Myocyte (in vitro differentiated cells): ENCODE measurements at regions not wholly inside any gene's neighbourhood (a gene's known extent, or its start where the extent isn't known, plus 50 kb on each side); places are given as distances from the start of the nearest gene placed in this dataset.

Experiments used
- DNase-seq: peaks from one replicate; pipeline ENCODE4 v3.0.0-alpha.2; 2012; ENCODE audit warnings: low read depth

DNA sequence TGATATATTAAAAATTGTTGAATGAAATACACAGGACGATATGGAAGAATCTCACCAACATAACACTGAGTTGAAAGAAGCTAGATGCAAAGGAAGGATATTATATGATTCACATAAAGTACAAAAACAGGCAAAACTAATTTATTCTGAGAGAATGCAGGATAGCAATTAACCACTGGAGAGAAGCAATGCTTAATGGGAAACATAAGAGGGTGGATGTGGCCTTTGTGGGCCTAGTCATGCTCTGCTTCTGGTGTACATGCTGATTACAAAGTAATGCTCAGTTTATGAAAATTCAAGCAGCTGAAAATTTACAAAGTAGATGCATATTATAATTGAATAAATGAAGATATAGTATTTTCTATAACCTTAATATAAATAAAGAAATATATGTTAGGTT, 326.4 kb upstream of the ADAMTS5 start:
- DNase-seq: no peak

DNA sequence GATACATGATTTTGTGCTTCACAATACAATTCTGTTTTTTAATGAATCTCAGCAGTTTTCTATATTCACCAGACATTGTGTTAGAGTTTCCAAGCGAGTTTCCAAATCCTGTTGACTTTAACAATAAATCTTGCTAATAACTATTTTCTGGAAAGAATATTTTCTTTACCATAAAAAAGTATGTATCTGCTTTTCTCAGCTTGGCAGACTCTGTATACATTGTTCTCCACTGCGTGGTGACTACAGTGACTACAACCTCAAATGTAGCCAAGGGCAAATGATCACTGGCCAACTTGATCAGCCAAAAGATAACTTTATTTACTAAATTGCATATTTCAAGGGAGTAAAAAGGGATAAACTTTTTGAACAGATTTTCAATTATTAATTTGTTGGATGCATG, 325.9 kb upstream of the ADAMTS5 start:
- no peak for DNase-seq

- no peak for DNase-seq
Observed at GRCh38 chr21:27292229-27292628, 325.3 kb upstream of the ADAMTS5 start.

DNA sequence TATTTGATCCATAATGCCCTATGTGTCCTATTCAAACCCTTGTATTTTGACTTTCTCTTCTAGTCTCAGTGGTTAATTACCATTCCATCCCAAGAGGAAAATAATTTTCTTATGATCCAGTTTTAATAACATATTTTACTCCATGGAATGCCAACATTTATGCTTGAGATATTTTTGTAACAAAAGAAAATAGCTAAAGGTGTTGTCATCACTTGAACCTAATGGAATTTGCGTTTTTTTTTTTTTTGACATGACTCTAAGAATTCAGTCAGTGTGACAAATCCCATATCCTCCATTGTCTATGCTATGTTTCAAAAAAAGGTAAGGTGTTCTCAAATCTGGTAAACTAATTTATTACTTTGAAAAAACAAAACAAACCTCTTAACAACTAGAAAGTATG, 324.1 kb upstream of the ADAMTS5 start:
- DNase-seq: no peak

DNA sequence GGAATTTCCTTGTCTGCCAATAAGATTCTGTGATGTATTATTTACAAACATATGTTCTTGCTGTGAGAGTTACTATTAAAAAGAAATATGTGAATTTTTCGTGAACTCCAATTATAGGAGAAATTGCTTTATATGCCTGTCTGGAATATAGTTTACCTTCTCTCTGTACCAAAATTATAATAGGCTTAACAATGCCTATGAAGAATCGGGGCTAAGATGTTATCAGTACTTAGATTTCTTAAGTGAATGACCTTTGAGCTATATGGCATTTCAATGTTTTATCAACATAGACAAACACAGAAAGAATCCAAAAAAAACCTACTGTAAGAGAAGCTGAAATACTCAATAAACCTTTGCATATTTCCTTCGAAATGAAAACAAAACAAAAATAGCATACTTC, 323.1 kb upstream of the ADAMTS5 start:
- no peak for DNase-seq

DNA sequence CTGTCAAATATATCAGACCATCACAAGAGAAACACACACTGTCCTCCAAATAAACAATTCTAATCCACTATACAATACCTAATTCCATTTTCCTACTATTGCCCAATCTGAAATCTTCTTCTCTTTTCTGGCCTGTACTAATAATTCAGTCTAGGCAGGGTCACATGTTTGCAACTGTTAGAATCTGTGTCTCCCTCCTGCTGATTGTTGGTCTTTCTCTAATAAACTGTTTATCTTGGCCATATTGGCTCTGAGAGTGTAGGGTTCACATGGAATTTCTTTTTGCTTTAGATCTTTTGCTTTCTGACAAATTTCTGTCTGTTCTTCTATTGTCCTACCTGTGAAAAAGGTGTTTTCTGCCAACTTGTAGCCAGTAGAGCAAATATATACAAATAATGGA, 319.9 kb upstream of the ADAMTS5 start:
- no peak for DNase-seq

GRCh38 chr21:27277110-27277509, 310.2 kb upstream of the ADAMTS5 start:
- no peak for DNase-seq

DNA sequence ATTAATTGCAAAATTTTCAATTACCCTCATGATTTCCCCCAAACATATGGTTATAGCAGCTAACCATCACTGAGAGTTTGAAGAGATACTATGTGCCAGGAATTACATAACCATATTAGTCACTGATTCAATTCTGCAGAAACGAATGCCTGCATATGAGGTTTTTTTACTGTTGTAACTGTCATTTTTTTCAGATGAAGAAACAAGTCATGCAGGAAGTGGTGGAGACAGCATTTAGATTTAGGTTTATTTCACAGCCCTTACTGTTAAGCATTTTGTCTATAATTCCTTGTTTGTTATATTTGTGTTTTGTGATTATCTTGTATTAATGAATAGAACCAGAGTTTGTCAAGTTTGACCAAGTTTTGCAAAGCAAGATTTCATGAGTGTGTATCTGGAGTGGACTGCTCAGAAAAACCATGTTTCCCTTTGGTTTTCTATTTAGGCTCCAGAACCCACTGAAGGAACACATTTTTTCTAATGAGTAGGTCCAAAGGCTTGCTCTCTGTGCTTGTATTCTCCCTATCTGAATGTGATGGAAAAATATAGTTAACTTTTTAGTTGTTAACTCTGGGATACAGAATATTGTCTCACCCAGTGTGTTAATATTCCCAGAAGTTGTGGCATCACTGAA, 308.5 kb upstream of the ADAMTS5 start:
- peak; percentile 51 for DNase-seq

- DNase-seq: peak; percentile 68
Observed at GRCh38 chr21:27269644-27270043, 302.8 kb upstream of the ADAMTS5 start.

GRCh38 chr21:27268290-27268689, 301.4 kb upstream of the ADAMTS5 start:
- no peak for DNase-seq

DNA sequence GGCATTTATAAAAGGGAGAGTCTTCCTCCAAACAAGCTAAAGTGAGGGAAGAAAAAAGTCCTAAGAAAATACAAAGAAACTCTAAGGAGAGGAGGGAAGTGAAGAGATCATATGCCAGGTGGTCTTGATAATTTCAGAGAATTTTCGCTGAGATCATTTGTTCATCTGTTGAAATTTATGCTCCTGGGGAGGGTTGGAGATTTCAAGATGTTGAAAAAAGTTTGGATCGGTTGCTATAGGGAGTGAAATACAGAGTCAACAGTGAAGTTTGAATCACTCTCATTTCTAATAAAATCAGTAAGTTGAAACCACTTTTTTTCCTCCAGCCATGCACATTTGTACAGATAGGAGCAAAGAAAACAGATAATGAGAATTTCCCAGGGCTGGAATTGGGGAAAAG, 299.1 kb upstream of the ADAMTS5 start:
- no peak for DNase-seq

GRCh38 chr21:27265492-27265891, 298.6 kb upstream of the ADAMTS5 start:
- DNase-seq: no peak

- DNase-seq: peak; percentile 58
Observed at GRCh38 chr21:27261676-27262075, 294.8 kb upstream of the ADAMTS5 start.

- DNase-seq: no peak
Observed at GRCh38 chr21:27260728-27261127, 293.8 kb upstream of the ADAMTS5 start.

- DNase-seq: no peak
Observed at GRCh38 chr21:27258742-27259448, 292.0 kb upstream of the ADAMTS5 start.

DNA sequence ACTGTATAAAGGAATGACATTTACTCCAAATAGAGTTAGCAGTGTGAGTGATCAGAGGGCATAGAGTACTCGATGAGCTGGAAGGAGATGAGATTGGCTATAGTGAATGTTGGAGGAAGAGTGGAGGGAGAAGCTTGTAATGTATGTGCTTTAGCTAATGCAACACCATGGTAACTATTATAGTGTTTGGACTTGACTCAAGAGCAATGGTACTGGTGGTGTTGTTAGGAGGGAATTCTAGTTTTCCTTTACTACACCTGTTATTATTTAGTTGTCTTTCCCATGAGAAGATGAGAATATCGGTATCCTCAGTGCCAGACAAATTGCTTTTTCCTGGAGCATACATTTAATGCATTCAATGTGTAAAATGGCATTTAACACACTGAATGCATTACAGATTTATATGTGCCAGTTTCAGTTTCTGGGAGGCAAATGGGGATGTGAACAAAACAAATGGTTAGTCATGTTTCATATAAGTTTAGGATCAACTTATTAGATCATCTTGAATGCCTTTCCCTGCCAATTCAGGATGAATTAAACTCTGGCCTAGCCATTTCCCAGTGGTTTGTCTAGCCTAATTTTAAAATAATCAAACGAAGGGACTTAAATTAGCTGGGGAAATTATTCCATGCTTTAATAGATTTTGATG, 291.1 kb upstream of the ADAMTS5 start:
- DNase-seq: no peak

DNA sequence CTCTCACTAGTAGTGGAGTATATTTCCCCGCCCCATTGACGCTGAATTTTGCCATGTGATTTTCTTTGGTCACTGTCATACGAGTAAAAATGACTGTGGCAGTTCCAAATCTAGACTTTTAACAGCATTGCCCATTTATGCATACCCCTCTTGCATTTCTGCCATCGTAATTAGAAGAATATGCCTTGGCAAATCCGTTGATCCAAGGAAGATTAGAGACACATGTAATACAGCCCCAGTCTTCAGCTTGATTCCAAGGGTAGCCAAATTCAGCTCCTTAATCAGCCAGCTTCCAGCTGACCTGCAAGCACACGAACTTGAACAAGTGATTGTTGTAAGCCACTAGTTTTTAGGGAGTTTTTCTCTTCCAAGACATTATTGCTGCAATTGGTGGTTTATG, 290.3 kb upstream of the ADAMTS5 start:
- DNase-seq: no peak

DNA sequence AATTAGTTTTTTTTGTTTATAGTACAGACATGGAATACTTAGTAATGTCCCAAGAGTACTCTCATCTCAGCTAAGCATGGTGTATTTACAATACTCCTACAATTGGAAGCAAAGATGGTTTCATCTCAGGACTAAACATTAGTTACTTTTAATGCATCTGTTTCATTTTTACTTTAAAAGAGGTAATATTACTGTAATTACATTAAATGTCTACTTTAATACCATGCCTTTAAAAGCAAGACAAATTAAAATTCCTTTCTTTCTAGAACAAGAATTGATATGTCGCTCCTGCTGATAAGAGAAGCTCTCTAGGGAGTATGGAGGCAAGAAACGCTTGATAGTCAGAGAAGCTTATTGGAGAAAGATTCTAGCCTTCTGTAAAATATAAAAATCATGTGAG, 284.9 kb upstream of the ADAMTS5 start:
- no peak for DNase-seq

- DNase-seq: no peak
Observed at GRCh38 chr21:27250366-27250765, 283.5 kb upstream of the ADAMTS5 start.

GRCh38 chr21:27248814-27249213, 281.9 kb upstream of the ADAMTS5 start:
- no peak for DNase-seq

DNA sequence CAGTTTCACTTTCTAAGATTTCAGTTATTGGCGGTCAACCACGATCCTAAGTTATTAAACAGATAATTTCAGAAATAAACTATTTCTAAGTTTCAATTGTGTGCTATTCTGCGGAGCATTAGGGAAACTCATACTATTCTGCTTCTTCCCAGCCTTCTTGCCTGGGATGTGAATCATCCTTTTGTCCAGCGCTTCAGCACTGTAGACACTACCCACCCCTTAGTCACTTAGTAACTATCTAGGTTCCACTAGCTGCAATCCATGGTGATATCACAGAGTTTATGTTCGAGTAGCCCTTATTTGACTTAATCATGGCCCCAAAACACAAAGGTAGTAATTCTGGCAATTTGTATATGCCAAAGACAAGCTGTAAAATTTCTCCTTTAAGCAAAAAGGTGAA, 279.9 kb upstream of the ADAMTS5 start:
- peak; percentile 49 for DNase-seq

- no peak for DNase-seq
Observed at GRCh38 chr21:27244776-27245175, 277.9 kb upstream of the ADAMTS5 start.

- DNase-seq: no peak
Observed at GRCh38 chr21:27244352-27244751, 277.5 kb upstream of the ADAMTS5 start.
